Endothelial cell (in vitro differentiated cells): ENCODE measurements at regions not wholly inside any gene's neighbourhood (a gene's known extent, or its start where the extent isn't known, plus 50 kb on each side); places are given as distances from the start of the nearest gene placed in this dataset.

Experiments
- DNase-seq: peaks from one replicate; pipeline ENCODE4 v3.0.0; 2021; ENCODE audit warnings: low spot score
- H3K27ac Mint-ChIP-seq: one replicate; pipeline ENCODE4 v1.8.0; 2021; ENCODE audit warnings: mixed read lengths, inconsistent platforms; ENCODE audit not compliant: unreplicated experiment
- H3K27me3 Mint-ChIP-seq: one replicate; pipeline ENCODE4 v1.8.0; 2021; ENCODE audit warnings: mild to moderate bottlenecking, moderate library complexity, mixed read lengths, inconsistent platforms; ENCODE audit not compliant: unreplicated experiment
- H3K36me3 Mint-ChIP-seq: one replicate; pipeline ENCODE4 v1.8.0; 2021; ENCODE audit warnings: mild to moderate bottlenecking, low read depth, mixed read lengths, inconsistent platforms; ENCODE audit not compliant: unreplicated experiment
- H3K4me1 Mint-ChIP-seq: one replicate; pipeline ENCODE4 v1.8.0; 2021; ENCODE audit warnings: mild to moderate bottlenecking, mixed read lengths, inconsistent platforms; ENCODE audit not compliant: unreplicated experiment
- H3K4me3 Mint-ChIP-seq: one replicate; pipeline ENCODE4 v1.8.0; 2021; ENCODE audit warnings: mild to moderate bottlenecking, mixed read lengths, inconsistent platforms; ENCODE audit not compliant: unreplicated experiment
- H3K9me3 Mint-ChIP-seq: one replicate; pipeline ENCODE4 v1.8.0; 2021; ENCODE audit warnings: mixed read lengths, inconsistent platforms; ENCODE audit not compliant: unreplicated experiment
- CTCF ChIP-seq: fragments of 200-600 bp; sonication (generic); IDR thresholded peaks from one replicate; pipeline ENCODE4 v1.5.0; 2021; ENCODE audit warnings: antibody characterized with exemption; ENCODE audit not compliant: unreplicated experiment

- no peaks in the 10 kb centered on the region for H3K4me1 Mint-ChIP-seq
- no peaks in the 10 kb centered on the region for H3K36me3 Mint-ChIP-seq
- no peaks in the 10 kb centered on the region for H3K27me3 Mint-ChIP-seq
- peak overlapping the region; percentile 29 for H3K4me3 Mint-ChIP-seq
- H3K27ac Mint-ChIP-seq: no peak overlapping the region
- DNase-seq: no peak
- no peaks in the 10 kb centered on the region for H3K9me3 Mint-ChIP-seq
- TF ChIP-seq CTCF: no peak
Measured at GRCh38 chr2:146068051-146068450, 1548.1 kb upstream of the ZEB2 start.

GRCh38 chr2:146048141-146048540 is 1528.2 kb upstream of the ZEB2 start:
- no peaks in the 10 kb centered on the region for H3K36me3 Mint-ChIP-seq
- H3K27me3 Mint-ChIP-seq: no peaks in the 10 kb centered on the region
- H3K27ac Mint-ChIP-seq: no peak overlapping the region
- TF ChIP-seq CTCF: no peak
- H3K4me3 Mint-ChIP-seq: no peak overlapping the region
- DNase-seq: no peak
- H3K9me3 Mint-ChIP-seq: no peaks in the 10 kb centered on the region
- no peaks in the 10 kb centered on the region for H3K4me1 Mint-ChIP-seq

GRCh38 chr2:146041274-146041910 is 1521.5 kb upstream of the ZEB2 start:
- Mint-ChIP-seq H3K36me3 (no peaks in the 10 kb centered on the region), H3K27ac (no peak overlapping the region), H3K9me3 (no peaks in the 10 kb centered on the region), H3K4me3 (no peak overlapping the region), H3K27me3 (no peaks in the 10 kb centered on the region), H3K4me1 (peaks cover 3% of the 10 kb centered on the region)
- no peak for TF ChIP-seq CTCF
- no peak for DNase-seq

- Mint-ChIP-seq H3K4me3 (no peak overlapping the region), H3K36me3 (no peaks in the 10 kb centered on the region), H3K27me3 (no peaks in the 10 kb centered on the region), H3K9me3 (no peaks in the 10 kb centered on the region), H3K27ac (no peak overlapping the region), H3K4me1 (peaks cover 3% of the 10 kb centered on the region)
- no peak for TF ChIP-seq CTCF
- DNase-seq: no peak
Measured at GRCh38 chr2:146040051-146040450, 1520.1 kb upstream of the ZEB2 start.

- DNase-seq: no peak
- no peaks in the 10 kb centered on the region for H3K9me3 Mint-ChIP-seq
- peaks cover 3% of the 10 kb centered on the region for H3K4me1 Mint-ChIP-seq
- H3K27ac Mint-ChIP-seq: no peak overlapping the region
- H3K4me3 Mint-ChIP-seq: no peak overlapping the region
- H3K27me3 Mint-ChIP-seq: no peaks in the 10 kb centered on the region
- no peaks in the 10 kb centered on the region for H3K36me3 Mint-ChIP-seq
- TF ChIP-seq CTCF: no peak
Measured at GRCh38 chr2:146038014-146038413, 1518.1 kb upstream of the ZEB2 start.
